Sigmoid colon (tissue), 6 donors: ENCODE measurements at regions not wholly inside any gene's neighbourhood (a gene's known extent, or its start where the extent isn't known, plus 50 kb on each side); places are given as distances from the start of the nearest gene placed in this dataset.

Source experiments
- DNase-seq: peaks from one replicate; pipeline ENCODE4 v3.0.0-alpha.2; 2019
- H3K27ac ChIP-seq, 4 donors: fragments of 200-600 bp; sonication (generic); one replicate each; pipeline ENCODE4 v1.5.1; 2016 to 2019; ENCODE audit warnings: mild to moderate bottlenecking in 1 of 4
- H3K27me3 ChIP-seq, 3 donors: fragments of 200-600 bp; sonication (generic); one replicate each; pipeline ENCODE4 v1.5.1; 2019; ENCODE audit warnings: mild to moderate bottlenecking in 1 of 3
- H3K36me3 ChIP-seq, 4 donors: fragments of 200-600 bp; sonication (generic); one replicate each; pipeline ENCODE4 v1.5.1; 2016 to 2019
- H3K4me1 ChIP-seq, 4 donors: fragments of 200-600 bp; sonication (generic); one replicate each; pipeline ENCODE4 v1.5.1; 2017 to 2019
- H3K4me3 ChIP-seq, 4 donors: fragments of 200-600 bp; sonication (generic); one replicate each; pipeline ENCODE4 v1.5.1; 2017 to 2019; ENCODE audit warnings: mild to moderate bottlenecking in 2 of 4, moderate library complexity in 1 of 4
- H3K9me3 ChIP-seq, 4 donors: fragments of 200-600 bp in 3 of 4; sonication (generic) in 3 of 4; one replicate each; pipeline versions ENCODE4 v1.5.1 to v1.6.1; 2013 to 2019
- EP300 ChIP-seq, 4 donors: sonication (generic); formaldehyde crosslinking; IDR thresholded peaks; one replicate each; pipeline ENCODE4 v1.6.1; 2017; ENCODE audit warnings: antibody characterized with exemption in 4 of 4
- POLR2A ChIP-seq, 2 donors: fragments of 450-650 bp; IDR thresholded peaks; one replicate each; pipeline ENCODE4 v1.6.1; 2016; ENCODE audit warnings: antibody characterized with exemption in 2 of 2, mild to moderate bottlenecking in 2 of 2, moderate library complexity in 2 of 2
- POLR2AphosphoS5 ChIP-seq, 4 donors: sonication (generic); formaldehyde crosslinking; IDR thresholded peaks; one replicate each; pipeline ENCODE4 v1.6.1; 2017; ENCODE audit warnings: antibody characterized with exemption in 4 of 4
- WGBS, 2 donors: extraction: QIAGEN DNeasy Blood & Tissue Kit; methylation state at CpG; one replicate each; pipeline ENCODE4 v1.1.7; 2013; 5-methylcytosine and 5-hydroxymethylcytosine counted together
- intact Hi-C: fragments of 100-400 bp; cut with DNase I; formaldehyde crosslinking; loops from one replicate; pipeline ENCODE4 v1.15.1; 2023
- TF ChIP-seq, protein P1 (sequence below), 4 experiments: fragments of 450-650 bp in 3 of 4; fragments of 200-600 bp in 1 of 4; IDR thresholded peaks; one replicate each; pipeline ENCODE4 v1.5.1; 2016 to 2019; ENCODE audit warnings: antibody characterized with exemption in 4 of 4, mild to moderate bottlenecking in 3 of 4, moderate library complexity in 2 of 4
- donor health status: healthy with polysubstance abuse.
- donor health status: healthy.

DNA sequence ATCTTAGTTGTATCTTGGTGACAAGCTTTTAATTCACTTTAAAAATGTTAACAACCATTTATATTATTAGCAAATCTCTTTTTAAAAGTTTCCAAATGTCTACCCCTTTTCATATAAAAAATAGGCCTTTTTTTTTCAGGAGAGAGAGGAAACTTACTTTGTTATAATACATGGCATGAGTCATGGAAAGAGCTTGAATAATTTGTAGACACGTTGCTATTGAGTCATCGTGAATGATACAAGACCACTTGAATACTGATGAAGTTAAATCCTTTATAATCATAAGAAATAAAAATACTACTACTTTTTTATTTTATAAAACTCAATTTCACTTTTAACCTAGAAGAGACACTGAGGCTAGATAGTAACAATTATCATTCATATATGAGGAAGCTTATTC is 70.3 kb upstream of the BBX start:
- no peaks in the 10 kb centered on the region for H3K9me3 ChIP-seq
- no peak for TF ChIP-seq POLR2AphosphoS5 (IDR thresholded peaks at IDR 0.05)
- TF ChIP-seq, protein P1, sequence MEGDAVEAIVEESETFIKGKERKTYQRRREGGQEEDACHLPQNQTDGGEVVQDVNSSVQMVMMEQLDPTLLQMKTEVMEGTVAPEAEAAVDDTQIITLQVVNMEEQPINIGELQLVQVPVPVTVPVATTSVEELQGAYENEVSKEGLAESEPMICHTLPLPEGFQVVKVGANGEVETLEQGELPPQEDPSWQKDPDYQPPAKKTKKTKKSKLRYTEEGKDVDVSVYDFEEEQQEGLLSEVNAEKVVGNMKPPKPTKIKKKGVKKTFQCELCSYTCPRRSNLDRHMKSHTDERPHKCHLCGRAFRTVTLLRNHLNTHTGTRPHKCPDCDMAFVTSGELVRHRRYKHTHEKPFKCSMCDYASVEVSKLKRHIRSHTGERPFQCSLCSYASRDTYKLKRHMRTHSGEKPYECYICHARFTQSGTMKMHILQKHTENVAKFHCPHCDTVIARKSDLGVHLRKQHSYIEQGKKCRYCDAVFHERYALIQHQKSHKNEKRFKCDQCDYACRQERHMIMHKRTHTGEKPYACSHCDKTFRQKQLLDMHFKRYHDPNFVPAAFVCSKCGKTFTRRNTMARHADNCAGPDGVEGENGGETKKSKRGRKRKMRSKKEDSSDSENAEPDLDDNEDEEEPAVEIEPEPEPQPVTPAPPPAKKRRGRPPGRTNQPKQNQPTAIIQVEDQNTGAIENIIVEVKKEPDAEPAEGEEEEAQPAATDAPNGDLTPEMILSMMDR (IDR thresholded peaks at IDR 0.05), result no peak
- no peak for TF ChIP-seq POLR2A (IDR thresholded peaks at IDR 0.05)
- no peak for TF ChIP-seq EP300 (IDR thresholded peaks at IDR 0.05)
- no peaks in the 10 kb centered on the region for H3K27me3 ChIP-seq
- no peak for DNase-seq
- H3K27ac ChIP-seq, result no peak overlapping the region
- H3K36me3 ChIP-seq, result no peaks in the 10 kb centered on the region
- WGBS, 2 donors, result 82 to 92% methylated on average over 2 of the region's 2 CpGs
- intact Hi-C loops, result no loop called here
- no peaks in the 10 kb centered on the region for H3K4me1 ChIP-seq
- H3K4me3 ChIP-seq, result no peak overlapping the region

DNA sequence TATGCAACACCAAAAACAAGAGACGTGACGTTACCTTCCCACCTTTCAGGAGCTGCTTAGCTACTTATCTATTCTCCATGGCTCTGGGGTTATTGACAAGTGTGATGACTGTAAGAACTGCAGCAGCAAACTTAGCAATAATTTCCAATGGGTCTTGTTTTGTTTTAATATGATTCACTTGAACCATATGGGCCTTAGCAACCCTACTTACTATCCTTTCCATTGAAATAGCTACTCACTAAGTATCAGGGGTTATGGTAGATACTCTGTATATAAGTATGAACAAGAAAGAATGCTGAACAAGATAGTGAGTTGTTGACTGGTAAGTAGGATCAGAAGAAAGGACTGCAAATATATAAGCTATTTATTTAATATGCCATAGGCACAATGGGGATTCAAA is 69.3 kb upstream of the BBX start:
- H3K27me3 ChIP-seq, result no peaks in the 10 kb centered on the region
- no peaks in the 10 kb centered on the region for H3K9me3 ChIP-seq
- no peak for DNase-seq
- TF ChIP-seq, protein P1 (IDR thresholded peaks at IDR 0.05), result no peak
- TF ChIP-seq EP300 (IDR thresholded peaks at IDR 0.05) (no peak), POLR2A (IDR thresholded peaks at IDR 0.05) (no peak), POLR2AphosphoS5 (IDR thresholded peaks at IDR 0.05) (no peak)
- no peaks in the 10 kb centered on the region for H3K4me1 ChIP-seq
- no peak overlapping the region for H3K27ac ChIP-seq
- WGBS, 2 donors, result 92 to 96% methylated on average over 2 of the region's 2 CpGs
- intact Hi-C loops, result no loop called here
- no peak overlapping the region for H3K4me3 ChIP-seq
- H3K36me3 ChIP-seq, result no peaks in the 10 kb centered on the region

DNA sequence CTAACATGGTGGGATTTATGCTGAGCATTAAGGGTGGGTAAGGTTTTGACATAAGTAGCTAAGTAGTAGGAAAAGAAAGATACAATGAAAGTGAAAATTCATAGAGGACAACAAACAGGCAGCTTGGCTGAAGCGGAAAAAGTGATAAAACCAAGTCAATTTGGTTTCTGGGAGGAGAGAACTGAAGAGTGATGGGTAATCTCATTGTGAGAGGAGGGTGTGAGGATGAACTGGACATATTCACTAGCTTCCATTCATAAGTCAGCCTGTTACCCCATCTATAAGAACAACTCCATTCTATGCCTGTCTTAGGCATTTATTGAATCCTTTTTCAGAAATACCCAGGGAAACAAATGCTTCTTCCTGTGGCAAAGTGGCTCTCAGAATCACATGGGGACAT is 67.1 kb upstream of the BBX start:
- H3K27me3 ChIP-seq, result no peaks in the 10 kb centered on the region
- no peaks in the 10 kb centered on the region for H3K36me3 ChIP-seq
- TF ChIP-seq POLR2AphosphoS5 (IDR thresholded peaks at IDR 0.05) (no peak), POLR2A (IDR thresholded peaks at IDR 0.05) (no peak), EP300 (IDR thresholded peaks at IDR 0.05) (no peak)
- TF ChIP-seq, protein P1 (IDR thresholded peaks at IDR 0.05), result no peak
- 60 to 94% methylated on average over 1 of the region's 1 CpG for WGBS, 2 donors
- no peak overlapping the region for H3K4me3 ChIP-seq
- intact Hi-C loops, result no loop called here
- H3K9me3 ChIP-seq, result no peaks in the 10 kb centered on the region
- no peaks in the 10 kb centered on the region for H3K4me1 ChIP-seq
- no peak for DNase-seq
- H3K27ac ChIP-seq, result no peak overlapping the region

DNA sequence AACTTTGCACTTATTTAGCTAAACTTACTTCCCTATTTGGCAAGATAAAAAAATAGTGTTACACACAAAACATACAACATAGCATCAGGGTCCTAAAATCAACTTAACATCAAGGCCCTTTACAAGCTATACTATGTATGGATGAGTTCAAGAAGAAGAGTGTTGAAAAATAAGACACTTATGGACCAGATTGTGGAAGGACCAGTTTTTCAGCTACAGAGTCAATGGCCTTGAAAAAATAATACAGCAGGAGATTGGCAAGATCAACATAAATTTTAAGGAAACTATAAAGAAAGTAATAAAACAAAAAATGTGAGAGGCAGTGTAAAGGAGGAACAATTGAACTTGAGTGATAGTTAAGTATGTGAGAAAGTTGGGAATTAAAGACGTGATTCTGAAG is 66.3 kb upstream of the BBX start:
- no peak for DNase-seq
- H3K4me1 ChIP-seq, result no peaks in the 10 kb centered on the region
- TF ChIP-seq, protein P1 (IDR thresholded peaks at IDR 0.05), result no peak
- TF ChIP-seq POLR2AphosphoS5 (IDR thresholded peaks at IDR 0.05), result no peak
- TF ChIP-seq POLR2A (IDR thresholded peaks at IDR 0.05), result no peak
- TF ChIP-seq EP300 (IDR thresholded peaks at IDR 0.05), result no peak
- no peak overlapping the region for H3K27ac ChIP-seq
- intact Hi-C loops, result no loop called here
- H3K27me3 ChIP-seq, result no peaks in the 10 kb centered on the region
- H3K4me3 ChIP-seq, result no peak overlapping the region
- no peaks in the 10 kb centered on the region for H3K36me3 ChIP-seq
- WGBS, 2 donors, result 32 to 76% methylated on average over 1 of the region's 1 CpG
- no peaks in the 10 kb centered on the region for H3K9me3 ChIP-seq

DNA sequence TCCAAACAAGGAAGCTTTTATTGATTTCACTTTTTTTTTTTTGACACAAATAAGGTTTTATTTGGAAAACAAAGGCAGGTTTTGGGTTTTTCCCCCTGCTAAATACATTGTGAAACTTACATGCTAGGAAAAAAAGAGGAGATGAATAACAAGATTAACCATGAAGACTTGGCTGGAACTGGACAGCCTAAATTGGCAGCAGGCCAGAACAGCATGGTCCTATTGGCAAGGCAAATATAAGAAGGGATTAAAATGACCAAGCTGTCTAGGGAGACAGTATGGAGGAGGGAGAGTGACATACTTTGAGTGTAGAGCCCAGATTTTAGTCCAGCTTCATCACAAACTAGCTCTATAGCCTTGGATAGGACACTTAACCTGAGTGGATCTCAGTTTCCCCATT is 63.9 kb upstream of the BBX start:
- no peak for DNase-seq
- Histone ChIP-seq H3K4me3 (no peak overlapping the region), H3K4me1 (no peaks in the 10 kb centered on the region), H3K27me3 (no peaks in the 10 kb centered on the region), H3K9me3 (no peaks in the 10 kb centered on the region), H3K27ac (no peak overlapping the region), H3K36me3 (no peaks in the 10 kb centered on the region)
- TF ChIP-seq POLR2AphosphoS5 (IDR thresholded peaks at IDR 0.05) (no peak), EP300 (IDR thresholded peaks at IDR 0.05) (no peak), POLR2A (IDR thresholded peaks at IDR 0.05) (no peak)
- TF ChIP-seq, protein P1 (IDR thresholded peaks at IDR 0.05), result no peak
- intact Hi-C loops, result no loop called here
